Mesodermal cell (in vitro differentiated cells): ENCODE measurements at regions not wholly inside any gene's neighbourhood (a gene's known extent, or its start where the extent isn't known, plus 50 kb on each side); places are given as distances from the start of the nearest gene placed in this dataset.

ENCODE experiments used
- H3K27ac ChIP-seq: 2 replicates; pipeline ENCODE4 v1.7.0; 2013; ENCODE audit warnings: mild to moderate bottlenecking, low read depth, low read length, moderate library complexity; ENCODE audit not compliant: severe bottlenecking
- H3K36me3 ChIP-seq: 2 replicates; pipeline ENCODE4 v1.7.1; 2013; ENCODE audit warnings: mild to moderate bottlenecking, low read length, moderate library complexity; ENCODE audit not compliant: control insufficient read depth, insufficient read depth
- H3K4me1 ChIP-seq: one replicate; pipeline ENCODE4 v1.7.1; 2013; ENCODE audit warnings: mild to moderate bottlenecking, low read length; ENCODE audit not compliant: insufficient read depth, control insufficient read depth, poor library complexity, severe bottlenecking
- H3K4me3 ChIP-seq: 2 replicates; pipeline ENCODE4 v1.7.0; 2013; ENCODE audit warnings: low read length, control low read depth, mild to moderate bottlenecking; ENCODE audit not compliant: insufficient read depth, poor library complexity, severe bottlenecking; ENCODE audit errors: extremely low read depth
- H3K9me3 ChIP-seq: 2 replicates; pipeline ENCODE4 v1.7.1; 2013; ENCODE audit warnings: mild to moderate bottlenecking, low read length, moderate library complexity; ENCODE audit not compliant: control insufficient read depth
- WGBS, 2 experiments: methylation state at CpG; one replicate each; pipeline ENCODE4 v1.1.5; 2013; ENCODE audit warnings: missing lambda C conversion rate in 2 of 2; ENCODE audit not compliant: insufficient coverage in 2 of 2; 5-methylcytosine and 5-hydroxymethylcytosine counted together

DNA sequence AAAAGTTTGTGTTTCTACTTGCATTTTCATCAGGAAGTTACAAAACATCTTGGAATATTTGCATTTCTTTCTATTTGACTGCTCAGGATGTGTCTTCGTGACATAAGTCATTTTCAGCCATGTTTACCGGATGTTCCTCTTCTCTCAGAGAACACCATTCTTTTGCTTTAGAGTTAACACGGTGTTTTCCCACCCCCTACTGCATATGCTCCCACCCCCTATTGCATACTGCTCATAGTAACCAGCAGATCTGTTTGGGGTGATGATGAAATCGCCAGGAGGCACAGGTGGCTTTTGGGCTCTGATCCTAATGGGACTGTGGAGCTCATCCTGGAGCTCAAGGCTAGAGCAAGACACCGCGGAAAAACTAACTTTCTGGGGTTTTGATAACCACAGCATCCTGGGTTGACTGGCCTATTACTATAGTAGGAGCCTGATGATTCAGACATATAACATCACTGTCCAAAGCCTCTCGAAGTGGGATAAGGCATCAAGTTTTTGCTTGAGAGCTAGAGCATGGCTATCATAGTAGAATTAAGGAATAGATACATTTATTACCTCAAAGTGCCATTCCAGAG is 65.1 kb upstream of the BET1 start:
- H3K9me3 ChIP-seq: no peaks in the 10 kb centered on the region
- H3K36me3 ChIP-seq: no peaks in the 10 kb centered on the region
- no peak overlapping the region for H3K4me3 ChIP-seq
- H3K4me1 ChIP-seq: peaks cover 26% of the 10 kb centered on the region
- no peak overlapping the region for H3K27ac ChIP-seq
- 58 to 78% methylated on average over 3 to 5 of the region's 7 CpGs for WGBS, 2 experiments

DNA sequence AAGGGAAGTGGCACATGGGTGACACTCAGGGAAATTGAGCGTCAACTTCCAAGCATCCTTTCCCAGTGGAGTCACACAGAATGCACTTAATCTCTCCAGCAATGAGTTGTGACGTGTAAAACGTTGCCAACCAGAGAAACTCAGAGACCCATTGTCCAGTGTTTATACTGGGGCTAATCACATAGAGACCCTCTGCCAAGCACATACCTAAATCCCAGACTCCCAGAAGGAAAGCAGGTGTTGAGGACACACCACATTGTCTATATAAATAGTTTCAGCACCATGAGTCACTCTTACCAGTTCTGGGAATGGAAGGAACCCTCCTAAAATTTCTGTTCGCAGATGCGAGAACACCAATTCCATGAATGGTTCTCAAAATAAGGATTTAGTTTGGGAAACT is 76.4 kb upstream of the BET1 start:
- no peak overlapping the region for H3K27ac ChIP-seq
- peaks cover 7% of the 10 kb centered on the region for H3K4me1 ChIP-seq
- no peaks in the 10 kb centered on the region for H3K36me3 ChIP-seq
- no peak overlapping the region for H3K4me3 ChIP-seq
- WGBS, 2 experiments: 86 to 100% methylated on average over 2 to 5 of the region's 5 CpGs
- H3K9me3 ChIP-seq: no peaks in the 10 kb centered on the region

DNA sequence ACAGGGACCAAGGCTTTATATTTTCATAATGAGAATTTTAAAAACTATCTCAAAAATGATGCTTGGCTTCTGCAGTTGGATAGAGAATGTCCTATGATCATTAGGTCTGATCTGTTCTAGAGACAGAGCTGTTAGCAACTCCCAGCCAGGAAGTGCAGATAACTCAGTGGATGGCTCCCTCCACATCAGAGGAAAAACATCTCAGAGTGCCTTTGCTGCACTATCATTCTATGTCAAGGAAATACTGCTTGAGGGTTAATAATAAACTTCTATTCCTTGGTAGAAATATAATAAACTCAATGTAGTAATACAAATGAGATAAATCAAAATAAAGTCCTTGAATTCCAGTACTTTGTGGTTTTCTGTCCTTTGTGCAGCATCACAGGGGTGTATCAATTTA is 78.0 kb upstream of the BET1 start:
- Histone ChIP-seq H3K9me3 (no peaks in the 10 kb centered on the region), H3K27ac (no peak overlapping the region), H3K4me1 (peaks cover 7% of the 10 kb centered on the region), H3K4me3 (no peak overlapping the region), H3K36me3 (no peaks in the 10 kb centered on the region)

DNA sequence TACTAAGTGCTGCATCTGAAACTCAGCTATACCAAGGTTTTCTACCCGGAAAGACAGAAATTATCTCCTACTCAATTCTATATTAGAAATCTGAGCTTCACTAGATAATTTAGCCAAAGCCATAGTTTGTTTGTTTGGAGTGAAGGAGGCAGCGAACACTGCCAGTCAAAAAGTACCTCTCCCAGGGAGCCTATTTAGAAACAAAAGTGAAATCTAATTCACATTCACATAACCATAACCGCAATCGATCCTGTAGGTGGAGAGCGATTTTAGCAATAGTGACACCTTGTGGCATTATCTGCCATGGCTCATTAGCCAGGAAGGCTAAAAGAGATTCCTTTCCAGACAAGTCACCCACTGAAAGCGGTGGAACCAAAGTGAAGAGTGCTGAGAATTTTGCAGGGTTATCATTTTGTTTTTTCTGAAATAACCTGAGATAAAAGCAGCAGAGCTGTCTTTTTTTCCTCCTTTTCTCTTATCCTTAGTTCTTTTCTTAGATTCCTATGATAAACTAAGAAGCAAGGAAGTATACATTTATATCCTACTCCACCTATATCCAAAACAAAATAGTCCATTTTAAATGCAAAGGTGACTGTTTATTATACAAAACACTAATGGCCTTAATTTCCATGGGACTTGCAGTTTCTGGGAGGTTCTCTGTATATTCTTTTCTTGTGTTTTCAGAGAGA is 83.7 kb upstream of the BET1 start:
- Histone ChIP-seq H3K4me3 (no peak overlapping the region), H3K36me3 (no peaks in the 10 kb centered on the region), H3K9me3 (no peaks in the 10 kb centered on the region), H3K27ac (peak overlapping the region; percentile 69), H3K4me1 (peaks cover 22% of the 10 kb centered on the region)
- no CpG with 5 or more reads among the region's 6 CpGs for WGBS, 2 experiments

DNA sequence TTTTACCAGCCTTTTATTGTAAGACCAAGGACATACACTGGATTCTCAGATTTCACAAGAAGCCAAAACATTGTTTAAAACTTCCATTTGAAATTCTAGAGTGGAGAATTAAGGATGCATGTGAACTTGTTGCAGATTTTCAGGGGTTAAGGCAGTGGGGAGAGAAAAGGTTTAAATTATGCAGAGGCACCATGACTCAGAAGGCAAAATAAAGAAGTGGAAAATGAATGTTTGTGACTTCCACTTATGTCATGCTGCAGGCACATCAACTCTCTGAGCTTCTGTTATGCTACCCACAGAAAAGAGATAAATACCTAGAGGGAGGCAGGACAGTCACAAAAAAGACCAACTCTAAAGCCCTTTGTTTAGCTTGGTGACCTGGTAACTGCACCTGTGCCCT is 84.4 kb upstream of the BET1 start:
- H3K4me3 ChIP-seq: no peak overlapping the region

DNA sequence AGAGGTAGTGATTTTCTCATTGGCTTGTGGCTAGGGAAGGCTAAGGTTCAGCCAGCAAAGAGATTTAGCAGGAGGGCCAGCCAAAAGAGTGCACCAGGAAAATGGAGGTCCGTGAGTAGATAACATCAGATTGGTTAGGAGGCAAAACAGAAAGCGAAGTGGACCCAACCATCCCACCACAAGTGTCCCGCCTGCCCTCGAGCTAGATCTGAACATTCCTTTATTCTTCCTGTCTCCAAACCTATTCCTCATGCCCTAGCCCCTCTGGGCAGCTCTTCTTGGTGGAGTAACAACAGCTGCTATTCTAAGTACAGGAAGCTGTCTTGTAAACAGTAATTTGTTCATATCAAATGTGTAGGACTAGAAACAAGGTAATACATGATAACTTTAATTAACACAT is 85.7 kb upstream of the BET1 start:
- H3K36me3 ChIP-seq: no peaks in the 10 kb centered on the region
- 100% methylated on average over 2 of the region's 4 CpGs; no CpG with 5 or more reads in 1 of the 2 experiments for WGBS, 2 experiments
- H3K27ac ChIP-seq: no peak overlapping the region
- H3K9me3 ChIP-seq: no peaks in the 10 kb centered on the region
- H3K4me3 ChIP-seq: no peak overlapping the region
- peaks cover 22% of the 10 kb centered on the region for H3K4me1 ChIP-seq

More for the DNA sequence above, 84.4 kb upstream of the BET1 start:
- peaks cover 22% of the 10 kb centered on the region for H3K4me1 ChIP-seq
- no peaks in the 10 kb centered on the region for H3K36me3 ChIP-seq
- H3K9me3 ChIP-seq: no peaks in the 10 kb centered on the region
- H3K27ac ChIP-seq: peak overlapping the region; percentile 69

DNA sequence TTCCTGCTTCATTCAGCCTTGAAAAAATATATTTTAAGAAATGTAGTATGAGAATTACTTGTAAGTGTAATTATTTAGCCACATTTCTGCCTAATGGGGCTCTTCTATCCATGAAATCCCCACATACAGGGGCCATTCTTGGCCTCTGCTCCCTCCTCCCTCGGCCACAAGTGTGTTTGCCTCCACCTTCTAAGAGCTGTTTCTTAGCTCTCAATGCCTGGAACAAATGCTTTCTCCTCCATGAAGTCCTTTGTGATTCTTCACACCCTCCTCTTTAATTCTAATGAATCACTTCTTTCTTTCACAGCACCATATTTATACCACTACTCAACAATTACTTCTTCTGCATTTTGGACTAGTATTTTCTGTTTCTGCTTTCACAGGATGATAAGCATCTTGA is 88.8 kb upstream of the BET1 start:
- Histone ChIP-seq H3K4me1 (peaks cover 16% of the 10 kb centered on the region), H3K9me3 (no peaks in the 10 kb centered on the region), H3K27ac (no peak overlapping the region), H3K36me3 (no peaks in the 10 kb centered on the region), H3K4me3 (no peak overlapping the region)
- 50 to 58% methylated on average over 1 of the region's 1 CpG for WGBS, 2 experiments

DNA sequence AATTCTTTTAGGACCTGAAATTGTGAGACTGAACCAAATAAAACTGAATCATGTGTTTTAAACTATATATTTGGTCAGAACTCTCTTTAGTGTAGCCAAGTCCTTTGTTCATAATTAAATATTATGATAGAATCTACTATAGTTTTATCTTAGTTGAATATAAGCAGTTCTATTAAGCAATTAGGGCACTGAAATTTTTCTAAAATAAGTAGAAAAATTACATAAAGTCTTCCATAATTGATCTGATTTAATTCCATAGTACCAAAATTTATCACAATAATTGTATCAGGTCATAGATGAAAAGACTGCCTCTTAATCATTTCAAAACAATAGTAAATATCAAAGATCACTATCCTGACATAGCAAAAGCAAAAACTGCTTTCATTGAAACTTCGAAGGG is 90.1 kb upstream of the BET1 start:
- Histone ChIP-seq H3K9me3 (no peaks in the 10 kb centered on the region), H3K27ac (no peak overlapping the region), H3K4me3 (no peak overlapping the region), H3K36me3 (no peaks in the 10 kb centered on the region), H3K4me1 (peaks cover 2% of the 10 kb centered on the region)
- WGBS, 2 experiments: 93 to 100% methylated on average over 1 of the region's 1 CpG

DNA sequence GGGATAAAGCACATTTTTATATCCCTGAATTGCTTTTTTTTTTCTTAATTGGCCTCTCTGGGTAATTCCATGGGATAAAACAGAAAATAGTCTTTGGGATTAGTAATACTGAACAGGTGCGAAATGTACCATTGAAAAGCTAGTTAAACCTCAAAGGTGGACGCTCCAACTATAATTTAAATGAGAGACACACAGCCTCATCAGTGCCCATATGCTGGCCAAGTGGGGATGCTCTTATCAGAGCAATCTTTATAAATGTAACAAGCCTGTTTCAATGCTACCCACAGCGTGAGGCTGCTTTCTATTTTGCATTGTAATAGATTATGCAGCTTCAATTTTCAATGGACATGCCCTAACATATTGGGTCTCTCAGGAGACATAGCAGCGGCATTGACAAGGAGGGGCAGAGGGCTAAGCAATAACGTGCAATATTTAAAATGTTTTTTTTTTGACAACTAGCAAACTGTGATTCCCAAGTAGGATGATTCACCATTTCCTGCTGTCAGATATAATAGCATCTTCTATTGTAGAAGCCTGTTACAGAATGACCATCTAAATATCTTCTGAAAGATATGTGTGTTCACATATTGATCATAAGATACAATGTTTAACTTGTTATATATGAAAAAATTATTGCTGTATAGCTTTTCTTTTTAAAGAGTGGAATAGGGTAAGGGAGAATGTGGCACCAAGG is 91.3 kb upstream of the BET1 start:
- 87 to 100% methylated on average over 1 to 4 of the region's 5 CpGs for WGBS, 2 experiments
- Histone ChIP-seq H3K27ac (no peak overlapping the region), H3K9me3 (no peaks in the 10 kb centered on the region), H3K36me3 (no peaks in the 10 kb centered on the region), H3K4me1 (no peaks in the 10 kb centered on the region), H3K4me3 (no peak overlapping the region)

DNA sequence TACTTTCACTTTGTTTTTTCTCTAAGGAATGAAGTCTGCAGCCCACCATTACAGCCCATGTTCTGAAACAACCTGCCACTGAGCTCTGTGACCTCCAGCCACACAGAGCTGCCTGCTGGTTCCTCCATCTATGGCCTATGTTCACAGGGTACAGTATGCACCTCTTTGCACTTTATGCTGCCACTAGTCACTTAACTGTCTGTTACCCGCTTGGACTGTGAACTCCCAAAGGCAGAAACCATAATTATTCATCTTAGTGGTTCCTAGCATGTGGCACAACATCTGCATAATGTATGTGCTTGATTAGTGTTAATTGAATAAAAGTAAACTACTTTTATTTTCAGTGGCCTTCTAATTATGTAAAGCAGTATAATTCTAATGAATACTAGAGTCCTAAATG is 95.5 kb upstream of the BET1 start:
- Histone ChIP-seq H3K4me1 (no peaks in the 10 kb centered on the region), H3K4me3 (no peak overlapping the region)
- WGBS, 2 experiments: no CpG with 5 or more reads among the region's 1 CpG

DNA sequence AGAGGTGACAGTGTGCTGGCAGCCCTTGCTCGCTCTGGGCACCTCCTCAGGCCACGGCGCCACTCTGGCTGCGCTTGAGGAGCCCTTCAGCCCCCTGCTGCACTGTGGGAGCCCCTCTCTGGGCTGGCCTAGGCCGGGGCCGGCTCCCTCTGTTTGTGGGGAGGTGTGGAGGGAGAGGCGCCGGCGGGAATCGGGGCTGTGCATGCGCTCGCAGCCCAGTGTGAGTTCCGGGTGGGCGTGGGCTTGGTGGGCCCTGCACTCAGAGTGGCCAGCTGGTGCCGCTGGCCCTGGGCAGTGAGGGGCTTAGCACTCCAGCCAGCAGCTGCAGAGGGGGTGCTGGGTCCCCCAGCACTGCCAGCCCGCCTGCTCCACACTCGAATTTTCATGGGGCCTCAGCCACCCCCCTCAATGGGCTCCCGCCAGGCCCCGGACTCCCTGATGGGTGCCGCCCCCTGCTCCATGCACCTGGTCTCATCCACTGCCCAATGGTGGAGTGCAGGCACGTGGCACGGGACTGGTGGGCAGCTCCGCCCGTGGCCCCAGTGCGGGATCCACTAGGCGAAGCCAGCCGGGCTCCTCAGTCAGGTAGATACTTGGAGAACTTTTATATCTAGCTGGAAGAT is 96.7 kb upstream of the BET1 start:
- Histone ChIP-seq H3K9me3 (no peaks in the 10 kb centered on the region), H3K36me3 (no peaks in the 10 kb centered on the region), H3K27ac (no peak overlapping the region), H3K4me3 (no peak overlapping the region), H3K4me1 (no peaks in the 10 kb centered on the region)
- 92 to 99% methylated on average over 17 to 21 of the region's 27 CpGs for WGBS, 2 experiments

More for the DNA sequence above, 95.5 kb upstream of the BET1 start:
- no peaks in the 10 kb centered on the region for H3K9me3 ChIP-seq
- no peaks in the 10 kb centered on the region for H3K36me3 ChIP-seq
- no peak overlapping the region for H3K27ac ChIP-seq
